MCF 10A (cell line): ENCODE measurements at regions not wholly inside any gene's neighbourhood (a gene's known extent, or its start where the extent isn't known, plus 50 kb on each side); places are given as distances from the start of the nearest gene placed in this dataset.

Source experiments
- BruUV-seq: library from RNA; stranded (reverse); fragments of 400-500 nt; replicated peaks from 2 replicates; lab custom pipeline; 2021; lab: Mats Ljungman, UMichigan
- CTCF ChIA-PET: fragments of 300-600 bp; sonication (Branson Sonifier 250); formaldehyde crosslinking; extraction: SDS; loops from one replicate; lab custom pipeline; 2021; ENCODE audit warnings: antibody characterized with exemption, inconsistent platforms; lab: Yijun Ruan, JAX
- POLR2A ChIA-PET: fragments of 300-600, 350-650 bp; sonication (Branson Sonifier 250); formaldehyde crosslinking; extraction: SDS; loops from one replicate; lab custom pipeline; 2020; ENCODE audit warnings: antibody characterized with exemption, inconsistent platforms; lab: Yijun Ruan, JAX
- DNase-seq: peaks from one replicate; pipeline ENCODE4 v3.0.0-alpha.2; 2018; ENCODE audit not compliant: unreplicated experiment
- H3K27ac Mint-ChIP-seq: one replicate; pipeline ENCODE4 v1.8.0; 2022; ENCODE audit warnings: mild to moderate bottlenecking, low read depth, mixed read lengths; ENCODE audit not compliant: unreplicated experiment
- H3K27me3 Mint-ChIP-seq: one replicate; pipeline ENCODE4 v1.8.0; 2022; ENCODE audit warnings: mixed read lengths; ENCODE audit not compliant: insufficient read depth, unreplicated experiment
- H3K36me3 Mint-ChIP-seq: one replicate; pipeline ENCODE4 v1.8.0; 2022; ENCODE audit warnings: mild to moderate bottlenecking, moderate library complexity, mixed read lengths; ENCODE audit not compliant: insufficient read depth, unreplicated experiment
- H3K4me1 Mint-ChIP-seq: one replicate; pipeline ENCODE4 v1.8.0; 2022; ENCODE audit warnings: mixed read lengths; ENCODE audit not compliant: insufficient read depth, unreplicated experiment
- H3K4me3 Mint-ChIP-seq: one replicate; pipeline ENCODE4 v1.8.0; 2022; ENCODE audit warnings: mild to moderate bottlenecking, moderate library complexity, mixed read lengths; ENCODE audit not compliant: unreplicated experiment
- H3K9me3 Mint-ChIP-seq: one replicate; pipeline ENCODE4 v1.8.0; 2022; ENCODE audit warnings: mixed read lengths; ENCODE audit not compliant: unreplicated experiment
- intact Hi-C: fragments of 100-400 bp; cut with micrococcal nuclease; formaldehyde crosslinking; loops from 2 replicates; pipeline ENCODE4 v1.14.1; 2022
- TF ChIP-seq, protein P1 (sequence below): fragments of 200-600 bp; IDR thresholded peaks from one replicate; pipeline ENCODE4 v1.8.0; 2022; ENCODE audit warnings: antibody characterized with exemption, mild to moderate bottlenecking; ENCODE audit not compliant: unreplicated experiment

DNA sequence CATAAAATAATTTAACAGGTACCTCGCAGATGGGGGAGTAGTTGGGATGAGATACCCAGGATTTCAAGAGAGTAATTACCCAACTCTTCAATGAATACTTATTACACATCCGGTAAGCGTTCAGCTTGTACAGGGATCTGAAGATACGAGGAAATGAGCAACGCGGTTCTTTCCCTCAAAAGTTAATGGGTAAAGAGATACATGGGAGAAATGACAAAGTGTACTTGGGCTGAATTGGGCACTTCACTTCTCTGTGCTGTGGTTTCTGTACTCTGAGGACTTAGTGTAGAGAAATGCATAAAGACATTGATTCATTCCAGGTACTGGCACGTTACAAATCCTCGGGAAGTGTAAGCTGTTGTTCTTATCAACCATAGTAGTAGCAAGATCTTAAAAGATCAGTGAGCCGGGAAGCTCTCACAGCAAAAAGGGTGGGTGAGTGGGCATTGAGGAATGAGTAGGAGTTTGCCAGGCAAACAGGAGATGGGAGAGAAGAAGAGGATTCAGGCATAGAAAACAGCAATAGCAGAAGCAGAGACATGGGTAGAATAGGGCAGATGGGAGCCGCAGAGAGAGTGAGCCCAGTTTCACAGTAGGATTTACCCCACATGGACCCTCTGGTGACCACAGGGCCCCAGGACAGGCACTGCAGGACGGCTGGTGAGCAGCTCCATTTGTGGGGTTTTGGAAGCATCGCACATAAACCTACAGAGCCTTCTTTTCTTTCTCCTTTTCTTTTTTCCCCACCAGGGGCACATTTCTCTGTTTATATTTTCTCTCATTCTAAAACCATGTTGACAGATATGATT lies 304.3 kb upstream of the PITRM1 start:
- TF ChIP-seq, protein P1, sequence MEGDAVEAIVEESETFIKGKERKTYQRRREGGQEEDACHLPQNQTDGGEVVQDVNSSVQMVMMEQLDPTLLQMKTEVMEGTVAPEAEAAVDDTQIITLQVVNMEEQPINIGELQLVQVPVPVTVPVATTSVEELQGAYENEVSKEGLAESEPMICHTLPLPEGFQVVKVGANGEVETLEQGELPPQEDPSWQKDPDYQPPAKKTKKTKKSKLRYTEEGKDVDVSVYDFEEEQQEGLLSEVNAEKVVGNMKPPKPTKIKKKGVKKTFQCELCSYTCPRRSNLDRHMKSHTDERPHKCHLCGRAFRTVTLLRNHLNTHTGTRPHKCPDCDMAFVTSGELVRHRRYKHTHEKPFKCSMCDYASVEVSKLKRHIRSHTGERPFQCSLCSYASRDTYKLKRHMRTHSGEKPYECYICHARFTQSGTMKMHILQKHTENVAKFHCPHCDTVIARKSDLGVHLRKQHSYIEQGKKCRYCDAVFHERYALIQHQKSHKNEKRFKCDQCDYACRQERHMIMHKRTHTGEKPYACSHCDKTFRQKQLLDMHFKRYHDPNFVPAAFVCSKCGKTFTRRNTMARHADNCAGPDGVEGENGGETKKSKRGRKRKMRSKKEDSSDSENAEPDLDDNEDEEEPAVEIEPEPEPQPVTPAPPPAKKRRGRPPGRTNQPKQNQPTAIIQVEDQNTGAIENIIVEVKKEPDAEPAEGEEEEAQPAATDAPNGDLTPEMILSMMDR, result peak; percentile 18
- Mint-ChIP-seq H3K4me1 (peaks cover 31% of the 10 kb centered on the region), H3K36me3 (peaks cover 5% of the 10 kb centered on the region), H3K27me3 (no peaks in the 10 kb centered on the region), H3K9me3 (no peaks in the 10 kb centered on the region), H3K27ac (peak overlapping the region; percentile 98), H3K4me3 (no peak overlapping the region)
- no peak for DNase-seq
- BruUV-seq, result TSS peak; percentile 62
- CTCF ChIA-PET, result interaction anchor here (0.6 to 1.5 kb wide), 4 partner anchors 10 to 527 kb away, joined by 3 to 6 read pairs (median 3); no protein-coding TSS in a partner anchor
- POLR2A ChIA-PET, result interaction anchor here (0.6 to 3.9 kb wide), 12 partner anchors 8 to 334 kb away, joined by 3 to 38 read pairs (median 6); no protein-coding TSS in a partner anchor
- intact Hi-C loops, result no loop called here

DNA sequence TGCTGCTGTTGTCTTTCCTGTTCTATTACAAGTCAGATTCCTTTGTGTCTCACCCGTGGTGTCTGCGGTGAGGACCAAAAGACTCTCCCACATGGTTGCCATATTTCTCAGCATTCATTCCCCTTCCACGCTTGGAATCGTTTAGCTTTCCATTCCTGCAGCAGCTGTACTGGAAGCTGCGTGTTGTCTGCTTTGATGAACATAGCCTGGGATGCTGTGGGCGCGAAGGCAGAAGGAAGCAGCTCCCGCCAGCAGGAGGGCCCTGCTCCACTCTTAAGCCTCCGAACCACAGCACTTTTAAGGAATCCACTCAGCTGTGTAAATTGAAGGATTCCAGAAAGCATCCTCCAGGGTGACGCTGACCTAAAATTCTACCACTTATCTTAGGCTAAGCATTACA lies 303.6 kb upstream of the PITRM1 start:
- no peak for DNase-seq
- H3K9me3 Mint-ChIP-seq, result no peaks in the 10 kb centered on the region
- no TSS peak for BruUV-seq
- H3K4me1 Mint-ChIP-seq, result peaks cover 26% of the 10 kb centered on the region
- H3K4me3 Mint-ChIP-seq, result no peak overlapping the region
- H3K36me3 Mint-ChIP-seq, result peaks cover 5% of the 10 kb centered on the region
- POLR2A ChIA-PET, result interaction anchor here (1.2 to 3.9 kb wide), 8 partner anchors 8 to 334 kb away, joined by 3 to 38 read pairs (median 6); no protein-coding TSS in a partner anchor
- CTCF ChIA-PET, result interaction anchor here (1.2 to 1.5 kb wide), 3 partner anchors 9 to 279 kb away, joined by 3 to 6 read pairs (median 3); no protein-coding TSS in a partner anchor
- TF ChIP-seq, protein P1, result no peak
- no peak overlapping the region for H3K27ac Mint-ChIP-seq
- no peaks in the 10 kb centered on the region for H3K27me3 Mint-ChIP-seq
- intact Hi-C loops, result no loop called here

DNA sequence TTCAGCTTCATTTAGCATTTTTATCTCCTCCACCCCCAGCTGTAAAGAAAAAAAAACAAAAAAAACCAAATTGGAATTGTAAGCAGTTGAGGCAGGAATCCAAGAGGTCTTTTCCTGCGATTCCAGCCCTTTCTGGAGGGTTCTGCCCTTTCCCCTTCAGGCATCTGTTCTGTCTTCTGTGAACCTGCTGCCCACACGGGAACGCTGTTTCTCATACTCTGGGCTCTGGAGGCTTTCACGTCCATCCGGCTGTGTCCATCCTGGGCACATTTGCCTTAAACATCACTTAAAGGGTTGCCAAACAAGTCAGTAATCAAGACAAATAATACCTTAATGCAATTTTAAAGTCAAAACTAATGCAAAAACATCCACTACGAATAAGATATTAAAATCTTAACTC lies 302.8 kb upstream of the PITRM1 start:
- H3K36me3 Mint-ChIP-seq, result peaks cover 5% of the 10 kb centered on the region
- no TSS peak for BruUV-seq
- H3K4me3 Mint-ChIP-seq, result no peak overlapping the region
- CTCF ChIA-PET, result no interaction called here
- POLR2A ChIA-PET, result interaction anchor here (0.7 to 3.5 kb wide), 4 partner anchors 15 to 870 kb away, joined by 3 to 11 read pairs (median 4); no protein-coding TSS in a partner anchor
- no peak for DNase-seq
- TF ChIP-seq, protein P1, result no peak
- no peak overlapping the region for H3K27ac Mint-ChIP-seq
- no peaks in the 10 kb centered on the region for H3K27me3 Mint-ChIP-seq
- H3K9me3 Mint-ChIP-seq, result no peaks in the 10 kb centered on the region
- intact Hi-C loops, result no loop called here
- H3K4me1 Mint-ChIP-seq, result peaks cover 29% of the 10 kb centered on the region

DNA sequence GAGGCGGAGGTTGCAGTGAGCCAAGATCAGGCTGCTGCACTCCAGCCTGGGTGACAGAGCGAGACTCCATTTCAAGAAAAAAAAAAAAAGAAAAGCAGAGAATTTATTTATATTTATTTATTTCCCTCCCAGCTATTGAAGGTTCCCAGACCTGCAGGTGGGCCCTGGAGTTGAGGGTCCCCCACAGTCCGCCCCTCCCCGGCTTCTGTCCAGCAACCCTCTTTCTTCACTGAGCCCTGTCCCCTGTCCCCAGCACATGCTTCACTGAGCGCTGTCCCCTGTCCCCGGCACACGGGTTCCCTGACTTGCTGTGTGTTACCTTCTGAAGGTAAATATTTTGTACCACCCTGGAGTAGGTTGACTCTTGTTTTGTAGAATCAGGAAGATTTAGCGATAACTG lies 301.7 kb upstream of the PITRM1 start:
- POLR2A ChIA-PET, result interaction anchor here (0.6 to 1.0 kb wide), 3 partner anchors 16 to 254 kb away, joined by 3 to 4 read pairs (median 4); no protein-coding TSS in a partner anchor
- H3K27me3 Mint-ChIP-seq, result no peaks in the 10 kb centered on the region
- no peak overlapping the region for H3K27ac Mint-ChIP-seq
- H3K9me3 Mint-ChIP-seq, result no peaks in the 10 kb centered on the region
- H3K4me3 Mint-ChIP-seq, result no peak overlapping the region
- TF ChIP-seq, protein P1, result no peak
- H3K36me3 Mint-ChIP-seq, result peaks cover 5% of the 10 kb centered on the region
- BruUV-seq, result no TSS peak
- CTCF ChIA-PET, result interaction anchor here (0.5 to 0.7 kb wide), 2 partner anchors 1190 to 1293 kb away, joined by 3 read pairs; no protein-coding TSS in a partner anchor
- intact Hi-C loops, result no loop called here
- peaks cover 33% of the 10 kb centered on the region for H3K4me1 Mint-ChIP-seq
- DNase-seq, result no peak
